ENCODE measurements at regions not wholly inside any gene's neighbourhood (a gene's known extent, or its start where the extent isn't known, plus 50 kb on each side); places are given as distances from the start of the nearest gene placed in this dataset.
"Not testable (repeated sequence)": the region's sequence is repeated elsewhere in the genome, so short reads cannot be mapped to it uniquely, and the experiment has no call there.

DNA sequence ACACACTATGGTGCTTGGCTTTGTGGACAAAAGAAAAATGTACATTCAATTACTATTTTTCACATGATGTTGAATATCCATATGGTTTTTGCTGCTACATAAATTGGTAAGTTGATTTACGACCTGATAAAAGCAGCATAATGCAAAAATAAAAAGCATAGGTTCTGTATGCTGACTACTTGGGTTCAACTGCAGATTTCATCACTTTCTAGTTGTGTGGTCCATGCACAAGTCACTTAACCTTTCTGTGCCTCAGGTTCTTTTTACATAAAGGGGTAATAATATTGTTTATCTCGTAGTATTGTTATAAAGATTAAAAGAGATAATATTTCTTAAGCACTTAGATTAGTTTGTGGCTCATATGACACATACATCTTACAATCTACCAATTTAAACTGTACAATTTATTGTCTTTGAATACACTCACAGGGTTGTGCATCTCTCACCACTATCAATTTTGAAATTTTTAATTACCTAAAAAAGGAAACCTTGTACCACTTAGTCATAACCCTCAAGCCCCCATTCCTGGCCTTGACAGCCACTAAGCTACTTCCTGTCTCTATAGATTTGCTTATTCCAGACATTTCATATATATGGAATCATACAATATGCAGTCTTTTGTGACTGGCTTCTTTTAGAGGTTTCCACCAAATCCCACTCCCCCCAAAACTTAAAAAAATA lies 1443.9 kb downstream of the SUCLG1 start:
- DNase-seq: no peak

- no peak for DNase-seq
These were observed 1444.6 kb downstream of the SUCLG1 start for GRCh38 chr2:83014462-83014861.

DNA sequence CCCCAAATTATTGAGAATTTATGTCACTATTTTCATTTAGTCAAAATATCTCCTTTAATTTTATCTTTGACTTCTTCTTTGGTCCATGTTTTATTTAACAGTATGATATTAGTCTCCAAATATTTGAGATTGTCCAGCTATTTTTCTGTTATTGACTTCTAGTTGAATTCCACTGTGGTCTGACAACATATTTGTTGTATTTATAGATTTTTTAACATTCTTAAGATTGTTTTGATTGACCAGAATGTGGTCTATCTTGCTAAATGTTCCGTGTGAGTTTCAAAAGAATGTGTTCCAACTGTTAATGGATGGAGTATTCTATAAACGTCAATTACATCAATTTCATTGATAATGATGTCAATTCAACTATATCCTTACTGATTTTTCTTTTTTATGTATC lies 1452.1 kb downstream of the SUCLG1 start:
- DNase-seq: no peak

DNA sequence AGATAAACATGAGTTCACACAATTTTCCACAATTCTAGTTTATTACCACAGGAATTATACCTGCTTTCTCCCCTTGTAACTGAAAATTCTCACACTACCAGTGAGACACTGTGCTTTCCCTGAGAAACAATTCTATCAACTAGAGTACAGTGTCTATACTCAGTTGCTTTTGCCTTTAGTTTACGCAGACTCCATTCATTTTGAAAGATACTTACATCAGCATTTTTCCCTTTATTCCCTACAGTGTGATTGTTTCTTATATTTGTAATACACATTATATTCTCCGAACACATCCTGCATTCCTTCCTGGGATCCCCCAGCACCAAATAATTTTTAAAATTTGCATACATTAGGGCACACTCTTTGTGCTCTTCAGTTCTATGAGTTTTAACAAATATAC lies 1455.5 kb downstream of the SUCLG1 start:
- no peak for DNase-seq

DNA sequence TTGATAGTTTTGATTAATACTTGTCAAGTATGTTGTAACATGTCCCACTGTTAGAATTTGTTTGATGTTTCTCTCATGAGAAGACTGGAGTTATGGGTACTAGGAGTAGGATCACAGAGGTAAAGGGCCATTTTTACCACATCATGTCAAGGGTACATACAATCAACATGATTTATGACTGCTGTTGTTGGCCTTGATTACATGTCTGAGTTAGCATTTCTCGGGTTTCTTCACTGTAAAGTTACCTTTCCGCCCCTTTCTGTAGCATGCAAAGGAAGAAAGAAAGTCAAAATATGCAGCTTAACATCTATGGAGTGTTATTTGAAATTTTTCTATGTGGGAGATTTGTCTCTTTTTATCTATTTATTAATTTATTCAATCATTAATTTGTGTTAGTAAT lies 1456.4 kb downstream of the SUCLG1 start:
- DNase-seq: no peak

GRCh38 chr2:82998781-82999180 lies 1460.3 kb downstream of the SUCLG1 start:
- DNase-seq: no peak

DNA sequence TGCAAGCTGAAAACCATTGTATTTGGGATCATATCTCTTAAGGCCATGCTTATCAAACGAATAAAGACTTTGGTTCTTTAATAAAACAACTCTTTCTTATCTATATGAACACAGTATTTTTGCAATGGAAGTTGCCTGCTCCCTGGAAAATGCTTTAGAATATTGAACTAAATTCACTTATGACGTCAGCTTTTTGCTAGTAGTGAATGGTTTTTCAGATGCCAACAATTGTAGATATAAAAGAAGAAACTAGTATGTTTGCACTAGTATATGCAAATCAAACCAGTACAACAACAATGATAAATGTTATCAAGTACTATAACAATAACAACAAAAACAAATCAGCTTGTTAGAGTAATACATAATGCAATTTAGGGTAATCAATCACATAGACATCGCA lies 1462.9 kb downstream of the SUCLG1 start:
- DNase-seq: no peak

- no peak for DNase-seq
These were observed 1464.9 kb downstream of the SUCLG1 start for GRCh38 chr2:82994151-82994550.

GRCh38 chr2:82993609-82994008 lies 1465.5 kb downstream of the SUCLG1 start:
- DNase-seq: no peak

DNA sequence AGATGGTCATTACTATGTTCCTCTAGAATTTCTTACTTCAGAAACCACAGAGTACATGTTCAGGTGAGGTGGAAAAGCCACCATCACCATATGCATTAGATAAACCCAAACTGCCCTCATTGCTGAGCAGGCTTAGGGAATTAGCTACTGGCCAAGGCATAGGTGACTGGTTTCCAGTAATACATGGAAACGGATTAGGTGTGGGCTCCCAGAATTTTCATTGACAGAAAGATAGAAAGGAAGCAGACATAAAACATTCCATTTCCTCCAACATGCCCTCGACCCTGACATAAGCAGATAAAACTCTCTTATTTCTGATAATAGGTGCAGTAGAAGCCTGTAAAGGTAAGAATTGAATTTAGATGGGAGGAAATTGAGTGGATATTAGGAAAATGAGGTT lies 1466.1 kb downstream of the SUCLG1 start:
- no peak for DNase-seq

GRCh38 chr2:82987706-82988105 lies 1471.4 kb downstream of the SUCLG1 start:
- not testable (repeated sequence) for DNase-seq

DNA sequence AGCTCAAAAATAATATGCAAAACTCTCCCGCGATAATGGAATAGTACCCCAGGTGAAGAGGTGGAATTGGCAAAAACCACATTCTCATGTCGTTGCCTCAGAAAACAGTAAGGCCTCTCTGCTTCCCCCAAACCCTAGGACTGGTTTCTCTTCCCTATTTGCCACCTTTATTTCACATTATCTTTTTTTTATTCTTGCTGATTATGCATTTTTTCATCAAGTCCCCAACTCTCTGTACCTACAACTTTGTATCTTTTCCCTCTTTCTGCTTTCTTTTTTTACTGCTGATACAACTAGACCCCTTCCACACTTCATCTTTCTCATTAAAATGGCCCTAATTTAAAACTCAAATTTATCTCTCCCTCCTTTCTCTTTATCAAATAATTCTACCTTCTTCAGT lies 1472.2 kb downstream of the SUCLG1 start:
- DNase-seq: no peak

GRCh38 chr2:82985572-82986197 lies 1473.4 kb downstream of the SUCLG1 start:
- DNase-seq: no peak

DNA sequence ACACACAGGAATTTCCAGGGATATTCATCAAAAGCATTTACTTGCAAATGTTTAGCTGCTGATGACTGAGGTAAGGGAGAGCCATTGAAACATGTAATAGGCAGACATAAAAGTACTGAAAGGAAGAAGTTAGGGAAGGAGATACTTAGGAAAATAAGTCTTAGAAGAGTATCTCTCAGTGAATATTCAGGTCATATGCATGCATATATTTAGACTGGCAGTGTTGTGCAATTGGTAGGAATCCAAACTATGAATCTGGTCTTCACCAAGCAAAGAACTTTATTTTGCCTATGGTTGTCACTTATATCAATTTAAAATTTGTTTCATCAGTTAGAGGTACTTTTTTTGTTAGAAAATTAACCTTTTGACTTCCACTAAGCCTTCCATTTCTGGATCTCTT lies 1490.7 kb downstream of the SUCLG1 start:
- no peak for DNase-seq

- no peak for DNase-seq
These were observed 1494.7 kb downstream of the SUCLG1 start for GRCh38 chr2:82964341-82964740.

- no peak for DNase-seq
These were observed 1499.4 kb downstream of the SUCLG1 start for GRCh38 chr2:82959727-82960126.

DNA sequence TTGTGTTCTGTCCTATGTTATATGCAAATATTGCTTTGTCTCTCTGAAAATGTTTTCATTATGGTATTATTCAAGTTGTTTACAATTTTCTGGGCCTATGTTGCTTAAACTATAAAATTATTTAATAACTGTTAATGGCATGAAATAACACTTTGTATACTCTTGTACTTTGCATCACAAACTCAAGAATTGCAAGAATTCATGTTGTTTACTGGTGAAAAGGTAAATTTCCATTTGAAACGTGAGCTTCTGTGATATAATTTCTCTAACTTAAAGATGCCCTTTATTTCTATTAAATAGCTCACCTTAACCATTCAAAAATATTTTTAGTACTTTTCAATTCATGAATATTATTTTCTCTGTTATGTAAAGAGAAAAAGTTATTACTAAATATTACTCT lies 1504.2 kb downstream of the SUCLG1 start:
- DNase-seq: no peak

DNA sequence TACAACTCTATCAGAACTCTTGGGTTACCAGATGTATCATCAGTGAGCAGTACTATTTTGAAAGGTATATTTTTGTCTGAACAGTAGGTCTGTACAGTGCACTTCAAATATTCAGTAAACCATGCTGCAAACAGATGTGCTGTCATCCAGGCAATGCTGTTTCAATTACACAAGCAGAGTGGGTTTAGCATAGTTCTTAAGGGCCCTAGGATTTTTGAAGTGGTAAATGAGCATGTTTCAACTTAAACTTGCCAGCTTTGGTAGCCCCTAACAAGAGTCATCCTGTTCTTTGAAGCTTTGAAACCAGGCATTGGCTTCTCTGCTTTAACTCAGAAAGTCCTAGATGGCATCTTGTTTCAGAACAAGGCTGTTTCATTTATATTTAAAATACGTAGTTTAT lies 1519.9 kb downstream of the SUCLG1 start:
- DNase-seq: no peak

DNA sequence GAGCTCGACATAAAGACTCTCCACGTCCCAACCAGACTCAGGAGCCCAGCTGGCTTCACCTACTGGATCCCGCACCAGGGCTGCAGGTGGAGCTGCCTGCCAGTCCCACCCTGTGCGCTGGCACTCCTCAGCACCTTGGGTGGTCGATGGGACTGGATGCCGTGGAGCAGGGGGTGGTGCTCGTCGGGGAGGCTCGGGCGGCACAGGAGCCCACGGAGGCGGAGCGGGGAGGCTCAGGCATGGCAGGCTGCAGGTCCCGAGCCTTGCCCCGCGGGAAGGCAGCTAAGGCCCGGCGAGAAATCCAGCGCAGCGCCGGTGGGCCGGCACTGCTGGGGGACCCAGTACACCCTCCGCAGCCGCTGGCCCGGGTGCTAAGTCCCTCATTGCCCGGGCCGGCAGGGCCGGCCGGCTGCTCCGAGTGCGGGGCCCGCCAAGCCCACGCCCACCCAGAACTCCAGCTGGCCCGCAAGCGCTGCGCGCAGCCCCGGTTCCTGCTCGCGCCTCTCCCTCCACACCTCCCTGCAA lies 1520.7 kb downstream of the SUCLG1 start:
- DNase-seq: not testable (repeated sequence)

GRCh38 chr2:82913566-82913965 lies 1545.5 kb downstream of the SUCLG1 start:
- DNase-seq: no peak

GRCh38 chr2:82896117-82896516 lies 1563.0 kb downstream of the SUCLG1 start:
- DNase-seq: no peak

DNA sequence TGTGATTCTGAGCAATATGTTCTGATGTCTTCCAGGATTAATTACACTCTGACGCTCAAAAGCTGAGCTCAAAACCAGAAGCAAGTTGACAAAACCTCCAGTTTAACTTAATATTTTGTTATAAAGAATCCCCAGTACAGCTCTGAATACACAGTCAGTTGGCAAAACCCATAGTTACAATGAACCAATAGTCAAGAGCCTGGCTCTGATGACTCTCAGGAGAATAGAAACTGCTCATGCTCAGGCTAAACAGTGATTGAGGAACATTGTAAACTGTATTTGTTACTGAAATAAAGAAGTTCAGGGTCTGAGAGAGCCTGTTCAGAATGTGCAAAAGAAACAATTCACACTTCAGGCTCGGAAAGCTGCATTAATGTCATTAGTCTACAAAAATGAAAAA lies 1565.9 kb downstream of the SUCLG1 start:
- DNase-seq: no peak

GRCh38 chr2:82879803-82880202 lies 1579.3 kb downstream of the SUCLG1 start:
- no peak for DNase-seq

GRCh38 chr2:82875858-82876257 lies 1583.2 kb downstream of the SUCLG1 start:
- no peak for DNase-seq

- DNase-seq: no peak
These were observed 1601.1 kb downstream of the SUCLG1 start for GRCh38 chr2:82857967-82858366.

All from activated naive CD4-positive, alpha-beta T cell (primary cell).